HG03442 (cell line): ENCODE measurements at regions not wholly inside any gene's neighbourhood (a gene's known extent, or its start where the extent isn't known, plus 50 kb on each side); places are given as distances from the start of the nearest gene placed in this dataset.

Experiments used
- ATAC-seq: cut with Tn5 transposase; IDR thresholded peaks from one replicate; pipeline ENCODE4 v1.9.1; 2021; ENCODE audit warnings: mild to moderate bottlenecking, moderate library complexity; ENCODE audit not compliant: unreplicated experiment

GRCh38 chr6:119590066-119590465 is 240.5 kb upstream of the MAN1A1 start:
- no peak for ATAC-seq

- ATAC-seq, result no peak
Observed at GRCh38 chr6:119587537-119587936, 238.0 kb upstream of the MAN1A1 start.

GRCh38 chr6:119586250-119586882 is 236.8 kb upstream of the MAN1A1 start:
- peak; percentile 96 for ATAC-seq

- no peak for ATAC-seq
Observed at GRCh38 chr6:119584088-119584487, 234.5 kb upstream of the MAN1A1 start.

- ATAC-seq, result no peak
Observed at GRCh38 chr6:119581220-119581619, 231.7 kb upstream of the MAN1A1 start.

GRCh38 chr6:119575721-119576120 is 226.2 kb upstream of the MAN1A1 start:
- no peak for ATAC-seq

GRCh38 chr6:119568580-119568979 is 219.0 kb upstream of the MAN1A1 start:
- no peak for ATAC-seq

GRCh38 chr6:119566546-119567260 is 217.1 kb upstream of the MAN1A1 start:
- no peak for ATAC-seq

- ATAC-seq, result no peak
Observed at GRCh38 chr6:119565893-119566292, 216.3 kb upstream of the MAN1A1 start.

- no peak for ATAC-seq
Observed at GRCh38 chr6:119562168-119562567, 212.6 kb upstream of the MAN1A1 start.

GRCh38 chr6:119559586-119559985 is 210.0 kb upstream of the MAN1A1 start:
- no peak for ATAC-seq

- ATAC-seq, result no peak
Observed at GRCh38 chr6:119557239-119557638, 207.7 kb upstream of the MAN1A1 start.

- no peak for ATAC-seq
Observed at GRCh38 chr6:119552021-119552420, 202.5 kb upstream of the MAN1A1 start.

GRCh38 chr6:119547024-119547423 is 197.5 kb upstream of the MAN1A1 start:
- ATAC-seq, result no peak

GRCh38 chr6:119545245-119545644 is 195.7 kb upstream of the MAN1A1 start:
- no peak for ATAC-seq

- no peak for ATAC-seq
Observed at GRCh38 chr6:119544325-119545175, 195.0 kb upstream of the MAN1A1 start.

GRCh38 chr6:119543332-119543731 is 193.8 kb upstream of the MAN1A1 start:
- no peak for ATAC-seq

GRCh38 chr6:119542037-119542436 is 192.5 kb upstream of the MAN1A1 start:
- no peak for ATAC-seq

- no peak for ATAC-seq
Observed at GRCh38 chr6:119541132-119541905, 191.8 kb upstream of the MAN1A1 start.

- ATAC-seq, result no peak
Observed at GRCh38 chr6:119540417-119540816, 190.9 kb upstream of the MAN1A1 start.
